Naive thymus-derived CD4-positive, alpha-beta T cell (primary cell): ENCODE measurements at regions not wholly inside any gene's neighbourhood (a gene's known extent, or its start where the extent isn't known, plus 50 kb on each side); places are given as distances from the start of the nearest gene placed in this dataset.
A peak's percentile ranks its signal among the peaks of the same experiment; 100 is the strongest.

Source experiments
- ATAC-seq: fragments of 150-1000 bp; cut with Tn5 transposase; 2 replicates; pipeline ENCODE4 v1.10.0; 2021; ENCODE audit warnings: mild to moderate bottlenecking, moderate library complexity
- CTCF ChIA-PET: fragments of 350-600 bp; sonication (Branson Sonifier 250); formaldehyde crosslinking; loops from one replicate; lab custom pipeline; 2021; ENCODE audit warnings: antibody characterized with exemption; lab: Charles Lee
- POLR2A ChIA-PET: fragments of 350-600 bp; sonication (Branson Sonifier 250); formaldehyde crosslinking; loops from one replicate; lab custom pipeline; 2021; ENCODE audit warnings: antibody characterized with exemption, inconsistent platforms; lab: Charles Lee
- DNase-seq, 9 donors: peaks; one replicate each; pipeline versions ENCODE4 v3.0.0 to v3.0.0-alpha.2; 2020 to 2022; ENCODE audit warnings: mixed read lengths in 1 of 9
- H3K27ac ChIP-seq: one replicate; pipeline ENCODE4 v1.7.0; 2013; ENCODE audit warnings: mild to moderate bottlenecking, low read depth, low read length, moderate library complexity
- H3K27me3 ChIP-seq, 2 donors: one replicate each; pipeline ENCODE4 v1.7.0; 2013; ENCODE audit warnings: low read length in 2 of 2, mild to moderate bottlenecking in 2 of 2, moderate library complexity in 2 of 2; ENCODE audit not compliant: control insufficient read depth in 2 of 2, insufficient read depth in 2 of 2
- H3K36me3 ChIP-seq, 3 experiments: 1 replicate in 2 of 3; 2 replicates in 1 of 3; pipeline ENCODE4 v1.7.0; 2013; ENCODE audit warnings: low read length in 3 of 3, mild to moderate bottlenecking in 3 of 3, moderate library complexity in 1 of 3; ENCODE audit not compliant: insufficient read depth in 3 of 3, control insufficient read depth in 2 of 3
- H3K4me1 ChIP-seq, 2 donors: one replicate each; pipeline ENCODE4 v1.7.0; 2013; ENCODE audit warnings: low read length in 2 of 2, mild to moderate bottlenecking in 2 of 2, moderate library complexity in 1 of 2; ENCODE audit not compliant: control insufficient read depth in 2 of 2, insufficient read depth in 2 of 2
- H3K4me3 ChIP-seq: 2 replicates; pipeline ENCODE4 v1.7.0; 2013; ENCODE audit warnings: mild to moderate bottlenecking, low read length
- H3K9me3 ChIP-seq, 3 experiments: 1 replicate in 2 of 3; 2 replicates in 1 of 3; pipeline ENCODE4 v1.7.0; 2013; ENCODE audit warnings: low read length in 3 of 3; ENCODE audit not compliant: control insufficient read depth in 2 of 3
- H3K27ac Mint-ChIP-seq, 9 donors: one replicate each; pipeline ENCODE4 v1.8.0; 2020 to 2022; ENCODE audit warnings: mixed read lengths in 9 of 9, mild to moderate bottlenecking in 8 of 9, moderate library complexity in 5 of 9, inconsistent platforms in 2 of 9
- H3K27me3 Mint-ChIP-seq, 5 donors: one replicate each; pipeline ENCODE4 v1.8.0; 2021 to 2022; ENCODE audit warnings: mixed read lengths in 5 of 5, mild to moderate bottlenecking in 1 of 5
- H3K36me3 Mint-ChIP-seq, 5 donors: one replicate each; pipeline ENCODE4 v1.8.0; 2020 to 2022; ENCODE audit warnings: mixed read lengths in 5 of 5, mild to moderate bottlenecking in 3 of 5, inconsistent platforms in 1 of 5
- H3K4me1 Mint-ChIP-seq, 7 donors: one replicate each; pipeline ENCODE4 v1.8.0; 2020 to 2022; ENCODE audit warnings: mixed read lengths in 7 of 7, mild to moderate bottlenecking in 3 of 7, inconsistent platforms in 1 of 7
- H3K4me3 Mint-ChIP-seq, 10 donors: one replicate each; pipeline ENCODE4 v1.8.0; 2020 to 2022; ENCODE audit warnings: mild to moderate bottlenecking in 10 of 10, mixed read lengths in 10 of 10, moderate library complexity in 6 of 10, inconsistent platforms in 2 of 10
- H3K9me3 Mint-ChIP-seq, 11 donors: one replicate each; pipeline ENCODE4 v1.8.0; 2020 to 2022; ENCODE audit warnings: mixed read lengths in 11 of 11, mild to moderate bottlenecking in 4 of 11, inconsistent platforms in 1 of 11, moderate library complexity in 1 of 11
- intact Hi-C, 2 donors: fragments of 100-400 bp; cut with micrococcal nuclease; formaldehyde crosslinking; loops; one replicate each; pipeline ENCODE4 v1.15.1; 2023

GRCh38 chr16:13858873-13859580 lies 60.9 kb upstream of the ERCC4 start:
- intact Hi-C loops = no loop called here
- Mint-ChIP-seq H3K4me3 (no peak overlapping the region), H3K27me3 (peaks cover 2 to 36% (median 33%) of the 10 kb centered on the region in 5 donors), H3K36me3 (peaks cover 0 to 3% (median 0%) of the 10 kb centered on the region in 5 donors), H3K4me1 (no peaks in the 10 kb centered on the region), H3K27ac (no peak overlapping the region), H3K9me3 (peaks cover 0 to 8% (median 5%) of the 10 kb centered on the region in 11 donors)
- no peak overlapping the region for H3K4me3 ChIP-seq
- DNase-seq = no peak
- H3K36me3 ChIP-seq = no peaks in the 10 kb centered on the region
- no peaks in the 10 kb centered on the region for H3K4me1 ChIP-seq
- CTCF ChIA-PET = no interaction called here
- H3K27me3 ChIP-seq = no peaks in the 10 kb centered on the region
- no peak overlapping the region for H3K27ac ChIP-seq
- no peaks in the 10 kb centered on the region for H3K9me3 ChIP-seq
- ATAC-seq = no peak
- POLR2A ChIA-PET = no interaction called here

DNA sequence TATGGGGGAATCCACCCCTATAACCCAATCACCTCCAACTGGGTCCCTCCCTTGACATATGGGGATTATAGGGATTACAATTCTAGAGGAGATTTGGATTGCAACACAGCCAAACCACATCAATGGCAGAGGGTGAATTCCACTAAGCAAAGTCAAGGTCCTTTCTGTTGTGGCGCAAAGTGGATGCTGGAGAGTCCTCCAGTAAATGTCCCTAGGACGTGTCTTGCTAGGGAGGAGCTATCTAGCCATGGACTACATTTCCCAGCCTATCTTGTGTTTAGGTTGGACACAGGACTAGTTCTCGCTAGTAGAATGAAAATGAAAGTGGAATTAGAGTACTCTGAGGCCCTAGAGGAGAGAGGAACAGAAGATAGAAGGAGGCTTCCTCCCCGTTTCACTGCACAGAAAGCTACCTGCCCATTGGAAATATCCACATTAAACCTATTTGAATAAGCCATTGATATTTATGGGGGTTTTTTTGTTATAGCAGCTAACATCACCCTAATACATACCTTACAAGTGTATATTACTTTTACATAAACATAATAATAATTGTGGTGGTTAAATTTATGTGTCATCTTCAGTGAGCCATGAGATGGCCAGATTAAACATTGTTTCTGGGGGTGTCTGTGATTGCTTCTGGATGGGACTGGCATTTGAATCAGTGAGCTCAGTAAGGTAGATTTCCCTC lies 56.7 kb upstream of the ERCC4 start:
- Histone ChIP-seq H3K4me1 (no peaks in the 10 kb centered on the region), H3K9me3 (no peaks in the 10 kb centered on the region), H3K27ac (no peak overlapping the region), H3K36me3 (no peaks in the 10 kb centered on the region), H3K27me3 (no peaks in the 10 kb centered on the region), H3K4me3 (no peak overlapping the region)
- H3K4me1 Mint-ChIP-seq = peaks cover 0 to 3% (median 0%) of the 10 kb centered on the region in 7 donors
- H3K4me3 Mint-ChIP-seq = no peak overlapping the region
- intact Hi-C loops = no loop called here
- H3K27me3 Mint-ChIP-seq = peaks cover 7 to 37% (median 26%) of the 10 kb centered on the region in 5 donors
- H3K27ac Mint-ChIP-seq = no peak overlapping the region
- POLR2A ChIA-PET = no interaction called here
- peaks cover 0 to 7% (median 5%) of the 10 kb centered on the region in 11 donors for H3K9me3 Mint-ChIP-seq
- CTCF ChIA-PET = no interaction called here
- DNase-seq (no peak), ATAC-seq (no peak)
- peaks cover 0 to 3% (median 0%) of the 10 kb centered on the region in 5 donors for H3K36me3 Mint-ChIP-seq

DNA sequence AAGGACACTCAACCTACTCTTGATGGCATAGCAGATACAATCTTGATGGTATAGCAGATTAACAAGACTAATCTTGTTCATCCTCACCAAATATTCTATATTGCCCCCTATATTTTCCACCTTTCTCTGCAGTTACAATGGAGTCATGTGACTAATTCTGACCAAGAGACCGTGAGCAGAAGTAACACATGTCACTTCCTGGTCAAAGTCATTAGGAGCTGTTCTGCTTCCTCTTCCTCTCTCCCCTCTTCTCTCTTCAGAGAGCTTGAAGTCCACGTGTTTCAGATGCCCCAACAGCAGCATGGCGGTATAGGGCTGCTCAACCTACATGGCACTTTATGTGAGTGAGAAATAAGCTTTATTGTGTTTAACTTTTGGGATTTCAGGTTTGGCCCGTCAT lies 55.3 kb upstream of the ERCC4 start:
- Histone ChIP-seq H3K4me3 (no peak overlapping the region), H3K27ac (no peak overlapping the region), H3K9me3 (no peaks in the 10 kb centered on the region), H3K4me1 (no peaks in the 10 kb centered on the region), H3K27me3 (no peaks in the 10 kb centered on the region), H3K36me3 (no peaks in the 10 kb centered on the region)
- CTCF ChIA-PET = interaction anchor here (1.6 kb wide), 1 partner anchor 55 kb away, joined by 4 read pairs; the partner anchor contains the start of gene ERCC4
- no peak for DNase-seq
- POLR2A ChIA-PET = no interaction called here
- H3K27me3 Mint-ChIP-seq = peaks cover 6 to 45% (median 33%) of the 10 kb centered on the region in 5 donors
- H3K9me3 Mint-ChIP-seq = peaks cover 0 to 7% (median 5%) of the 10 kb centered on the region in 11 donors
- H3K4me1 Mint-ChIP-seq = peaks cover 0 to 3% (median 0%) of the 10 kb centered on the region in 7 donors
- no peak overlapping the region for H3K4me3 Mint-ChIP-seq
- intact Hi-C loops = no loop called here
- H3K27ac Mint-ChIP-seq = no peak overlapping the region
- ATAC-seq = no peak
- peaks cover 0 to 3% (median 0%) of the 10 kb centered on the region in 5 donors for H3K36me3 Mint-ChIP-seq

- Mint-ChIP-seq H3K4me1 (peaks cover 0 to 3% (median 0%) of the 10 kb centered on the region in 7 donors), H3K9me3 (peaks cover 0 to 7% (median 5%) of the 10 kb centered on the region in 11 donors), H3K36me3 (peaks cover 0 to 3% (median 0%) of the 10 kb centered on the region in 5 donors), H3K27ac (no peak overlapping the region), H3K4me3 (no peak overlapping the region), H3K27me3 (peaks cover 6 to 41% (median 26%) of the 10 kb centered on the region in 5 donors)
- peak in 6 of 9 donors; percentile 2 to 31 (median 7) for DNase-seq
- H3K4me3 ChIP-seq = no peak overlapping the region
- intact Hi-C loops = loop anchor here in 1 of 2 donors (1.0 kb wide), 1 partner anchor 53 kb away; no protein-coding TSS in a partner anchor
- no peak overlapping the region for H3K27ac ChIP-seq
- H3K27me3 ChIP-seq = no peaks in the 10 kb centered on the region
- ATAC-seq = peak; percentile 56
- H3K36me3 ChIP-seq = no peaks in the 10 kb centered on the region
- ChIA-PET CTCF (interaction anchor here (0.5 to 1.6 kb wide), 2 partner anchors 54 to 162 kb away, joined by 3 to 4 read pairs; partner anchors contain the start of gene ERCC4), POLR2A (no interaction called here)
- H3K4me1 ChIP-seq = no peaks in the 10 kb centered on the region
- no peaks in the 10 kb centered on the region for H3K9me3 ChIP-seq
Observed at GRCh38 chr16:13866073-13866472, 53.9 kb upstream of the ERCC4 start.
